Stimulated activated CD4-positive, alpha-beta T cell treated with anti-CD3 and anti-CD28 coated beads, Interleukin-15, amount 100 ng/mL, for 48 hours (primary cell): ENCODE measurements at regions not wholly inside any gene's neighbourhood (a gene's known extent, or its start where the extent isn't known, plus 50 kb on each side); places are given as distances from the start of the nearest gene placed in this dataset.
"Not testable (repeated sequence)": the region's sequence is repeated elsewhere in the genome, so short reads cannot be mapped to it uniquely, and the experiment has no call there.

Experiments
- DNase-seq, 2 donors: peaks; one replicate each; pipeline ENCODE4 v3.0.0-alpha.2; 2020; ENCODE audit warnings: low read depth in 2 of 2

- no peak for DNase-seq
Observed at GRCh38 chr2:190150413-190150812, 87.9 kb upstream of the MSTN start.

- DNase-seq, result no peak
Observed at GRCh38 chr2:190149908-190150307, 87.4 kb upstream of the MSTN start.

DNA sequence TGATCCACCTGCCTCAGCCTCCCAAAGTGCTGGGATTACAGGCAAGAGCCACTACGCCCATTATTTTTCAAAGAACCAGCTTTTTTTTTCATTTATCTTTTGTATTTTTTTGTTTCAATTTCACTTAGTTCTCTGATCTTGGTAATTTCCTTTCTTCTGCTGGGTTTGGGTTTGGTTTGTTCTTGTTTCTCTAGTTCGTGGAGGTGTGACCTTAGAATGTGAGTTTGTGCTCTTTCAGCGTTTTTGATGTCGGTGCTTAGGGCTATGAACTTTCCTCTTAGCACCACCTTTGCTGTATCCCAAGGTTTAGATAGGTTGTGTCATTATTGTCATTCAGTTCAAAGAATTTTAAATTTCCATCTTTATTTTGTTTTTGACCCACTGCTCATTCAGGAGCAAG lies 86.7 kb upstream of the MSTN start:
- no peak for DNase-seq

- not testable (repeated sequence) for DNase-seq
Observed at GRCh38 chr2:190146109-190146508, 83.6 kb upstream of the MSTN start.

- not testable (repeated sequence) for DNase-seq
Observed at GRCh38 chr2:190140474-190140873, 77.9 kb upstream of the MSTN start.

GRCh38 chr2:190139371-190139770 lies 76.8 kb upstream of the MSTN start:
- DNase-seq, result no peak

- DNase-seq, result no peak
Observed at GRCh38 chr2:190138032-190138431, 75.5 kb upstream of the MSTN start.

- no peak for DNase-seq
Observed at GRCh38 chr2:190137561-190137960, 75.0 kb upstream of the MSTN start.

GRCh38 chr2:190136825-190137224 lies 74.3 kb upstream of the MSTN start:
- no peak for DNase-seq

DNA sequence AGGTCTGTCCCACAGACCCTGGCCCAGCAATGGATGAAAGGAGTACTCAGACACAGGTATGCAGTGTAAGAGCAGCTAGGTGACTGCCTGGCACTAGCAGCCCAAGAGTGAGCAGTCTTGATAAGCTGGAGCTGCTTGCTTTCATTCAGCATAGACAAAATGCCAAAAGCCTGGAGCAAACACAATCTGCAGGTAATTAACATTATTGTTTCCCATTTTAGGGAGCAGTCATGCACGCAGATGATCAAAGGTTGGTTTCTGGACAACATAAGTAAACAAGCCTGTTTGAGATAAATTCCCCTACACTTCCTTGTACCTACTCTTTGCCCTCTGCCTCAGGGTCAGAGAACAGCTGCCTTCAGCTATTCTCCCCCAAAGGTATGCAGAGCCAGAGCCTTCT lies 73.7 kb upstream of the MSTN start:
- no peak for DNase-seq

DNA sequence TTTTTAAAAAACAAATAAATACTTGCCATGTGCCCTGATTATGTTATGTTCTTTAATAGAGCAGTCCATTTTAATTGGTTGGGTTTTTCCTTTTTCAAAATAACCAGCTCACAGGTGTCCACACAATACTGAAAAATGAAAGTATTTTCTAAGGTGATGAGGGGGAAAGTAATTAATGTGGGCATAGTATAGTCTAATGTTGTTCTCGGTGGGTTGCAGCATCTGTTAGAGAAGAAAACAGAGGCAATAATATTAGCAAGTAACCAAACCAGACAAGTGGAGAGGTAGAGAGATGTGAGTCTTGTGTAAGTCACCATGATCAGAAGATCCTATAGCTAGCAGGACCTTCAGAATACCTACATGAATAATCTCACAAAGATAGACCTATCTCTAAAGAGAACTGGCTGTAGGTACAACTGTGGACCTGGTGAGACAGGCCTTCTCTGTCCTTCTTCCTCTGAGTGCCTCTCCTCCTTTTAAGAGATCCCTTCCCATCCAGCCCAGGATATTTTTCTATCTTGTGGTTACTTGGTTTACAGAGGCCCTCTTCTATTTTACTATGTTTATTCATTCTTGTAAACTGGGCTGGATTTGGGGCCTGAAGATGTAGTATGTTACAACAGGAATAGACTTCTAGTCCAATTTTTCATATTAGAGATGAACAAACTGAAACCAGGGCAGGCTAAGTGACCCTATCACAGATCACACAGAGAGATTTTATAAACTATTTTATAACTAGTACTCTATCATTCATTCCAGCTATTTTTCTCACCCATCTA lies 67.1 kb upstream of the MSTN start:
- DNase-seq, result no peak

GRCh38 chr2:190127651-190128050 lies 65.1 kb upstream of the MSTN start:
- DNase-seq, result no peak

DNA sequence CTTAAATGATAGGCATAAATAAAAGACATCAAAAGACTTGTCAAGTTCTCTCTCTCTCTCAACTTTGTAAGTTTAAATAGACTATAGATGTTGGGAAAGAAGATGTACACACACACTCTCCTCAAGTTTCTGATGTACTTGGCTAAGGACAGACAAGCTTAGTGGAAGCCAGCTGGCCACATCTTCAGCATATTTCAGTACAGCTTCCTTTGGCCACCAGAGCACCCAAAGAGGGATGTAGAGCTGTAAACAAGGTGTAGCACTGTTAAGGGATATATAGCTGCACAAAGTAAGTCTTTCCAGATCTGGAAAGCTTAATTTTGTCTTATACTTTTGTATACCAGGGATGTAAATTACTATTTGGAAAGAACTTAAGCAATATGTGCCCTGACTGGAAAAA lies 64.3 kb upstream of the MSTN start:
- no peak for DNase-seq

DNA sequence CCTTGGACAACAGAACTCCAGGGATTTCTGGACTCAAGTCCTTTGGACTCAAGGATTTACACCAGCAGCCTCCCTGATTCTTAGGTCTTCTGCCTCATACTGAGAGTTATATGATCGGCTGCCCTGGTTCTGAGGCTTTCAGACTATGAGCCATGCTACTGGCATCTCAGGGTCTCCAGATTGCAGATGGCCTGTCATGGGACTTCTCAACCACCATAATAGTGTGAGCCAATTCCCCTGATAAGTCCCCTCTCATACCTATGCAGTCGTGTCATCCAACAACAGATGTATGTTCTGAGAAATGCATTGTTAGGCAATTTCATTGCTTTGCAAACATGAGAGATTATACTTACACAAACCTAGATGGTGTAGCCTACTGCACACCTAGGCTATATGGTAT lies 61.4 kb upstream of the MSTN start:
- no peak for DNase-seq

DNA sequence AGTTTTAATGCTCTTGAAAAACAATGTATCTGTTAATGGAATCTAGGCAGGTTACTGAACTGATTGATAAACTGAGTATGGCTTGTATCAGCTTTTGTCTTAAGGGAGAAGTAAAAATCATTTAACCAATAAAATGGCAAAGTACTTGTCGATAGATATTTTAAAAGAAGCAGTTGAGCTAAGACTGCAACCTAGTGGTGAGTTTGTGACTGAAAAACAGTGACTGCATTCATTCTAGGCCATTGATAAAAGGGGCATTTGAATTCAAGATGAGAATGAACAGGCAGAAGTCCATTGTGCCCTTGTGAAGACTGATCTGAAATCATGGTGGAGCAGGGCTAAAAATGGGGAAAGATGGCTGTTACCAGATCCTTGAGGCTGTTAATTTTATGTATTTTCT lies 59.4 kb upstream of the MSTN start:
- DNase-seq, result no peak

- DNase-seq, result no peak
Observed at GRCh38 chr2:190121305-190121704, 58.8 kb upstream of the MSTN start.

- DNase-seq, result no peak
Observed at GRCh38 chr2:190119923-190120590, 57.5 kb upstream of the MSTN start.

GRCh38 chr2:190119257-190119656 lies 56.7 kb upstream of the MSTN start:
- peak in 1 of 2 donors; percentile 4 for DNase-seq

DNA sequence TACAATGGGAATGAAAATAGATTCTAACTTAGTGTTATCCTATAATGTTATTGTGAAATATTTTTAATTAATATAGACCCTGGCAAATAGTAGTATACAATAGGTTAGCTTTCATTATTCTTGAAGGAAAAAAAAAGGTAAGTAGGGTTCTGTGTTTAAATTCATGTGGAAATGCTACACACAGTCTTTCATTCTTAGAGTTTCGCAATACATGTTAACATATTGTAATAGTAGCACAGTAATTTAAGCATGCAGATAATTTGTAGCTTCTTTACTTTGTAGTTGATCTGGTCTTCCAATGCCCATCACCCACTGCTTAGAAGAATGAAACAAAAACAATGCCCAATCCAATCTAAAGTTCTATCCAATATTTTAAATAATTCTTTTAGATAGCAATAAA lies 54.8 kb upstream of the MSTN start:
- DNase-seq, result no peak

DNA sequence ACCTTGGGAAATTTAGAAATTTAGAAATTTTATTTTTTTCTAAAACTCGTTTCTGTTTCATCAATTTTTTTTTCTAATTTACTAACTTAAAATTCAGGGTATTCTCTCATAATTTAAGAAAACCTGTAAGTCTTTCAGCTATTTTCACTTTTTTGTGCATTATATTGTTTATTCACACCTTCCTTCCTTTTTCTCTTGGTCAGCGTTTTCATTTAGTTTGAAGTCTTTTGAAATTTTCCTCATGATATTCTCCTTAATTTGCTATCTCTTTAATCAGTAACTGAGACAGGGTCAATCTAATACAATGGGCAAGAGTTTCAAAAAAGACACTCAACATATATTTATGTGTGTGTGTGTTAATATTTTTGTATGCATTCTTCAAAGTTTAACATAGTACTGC lies 50.5 kb upstream of the MSTN start:
- no peak for DNase-seq
